Thoracic aorta (tissue), 2 donors: ENCODE measurements at regions not wholly inside any gene's neighbourhood (a gene's known extent, or its start where the extent isn't known, plus 50 kb on each side); places are given as distances from the start of the nearest gene placed in this dataset.

Source experiments
- ATAC-seq: fragments of 150-250 bp; one replicate; pipeline ENCODE4 v1.8.0; 2017; ENCODE audit warnings: low read depth; ENCODE audit not compliant: insufficient number of reproducible peaks, low FRiP score
- DNase-seq: peaks from one replicate; pipeline ENCODE4 v3.0.0-alpha.2; 2020; ENCODE audit warnings: low spot score
- H3K27ac ChIP-seq, 2 donors: fragments of 200-600 bp; sonication (generic); 1 replicate in 1 of 2; 2 replicates in 1 of 2; pipeline ENCODE4 v1.5.1; 2016; ENCODE audit warnings: mild to moderate bottlenecking in 2 of 2, moderate library complexity in 2 of 2
- H3K27me3 ChIP-seq: fragments of 200-600 bp; sonication (generic); replicated peaks from 2 replicates; pipeline ENCODE4 v1.6.0; 2016; ENCODE audit warnings: mild to moderate bottlenecking; ENCODE audit not compliant: insufficient read depth
- H3K36me3 ChIP-seq: fragments of 200-600 bp; sonication (generic); one replicate; pipeline ENCODE4 v1.5.1; 2016
- H3K4me1 ChIP-seq, 2 donors: fragments of 200-600 bp; sonication (generic); 1 replicate in 1 of 2; 2 replicates in 1 of 2; pipeline versions ENCODE4 v1.5.1 to v1.6.0; 2016; ENCODE audit warnings: low read depth in 2 of 2, mild to moderate bottlenecking in 1 of 2; ENCODE audit not compliant: control insufficient read depth in 1 of 2
- H3K4me3 ChIP-seq: fragments of 200-600 bp; sonication (generic); 2 replicates; pipeline ENCODE4 v1.5.1; 2016; ENCODE audit warnings: mild to moderate bottlenecking
- H3K9me3 ChIP-seq: fragments of 200-600 bp; sonication (generic); 2 replicates; pipeline ENCODE4 v1.5.1; 2016
- CTCF ChIP-seq: fragments of 200-600 bp; sonication (generic); IDR thresholded peaks from one replicate; pipeline ENCODE4 v1.5.1; 2019; ENCODE audit warnings: antibody characterized with exemption

- no peaks in the 10 kb centered on the region for H3K27me3 ChIP-seq
- DNase-seq (no peak), ATAC-seq (no peak)
- peaks cover 13 to 19% of the 10 kb centered on the region in 2 donors for H3K4me1 ChIP-seq
- TF ChIP-seq CTCF: no peak
- no peaks in the 10 kb centered on the region for H3K9me3 ChIP-seq
- H3K27ac ChIP-seq: no peak overlapping the region
- H3K36me3 ChIP-seq: no peaks in the 10 kb centered on the region
- H3K4me3 ChIP-seq: no peak overlapping the region
These were observed 92.7 kb upstream of the BOD1 start for GRCh38 chr5:173709145-173709544.

- TF ChIP-seq CTCF: no peak
- no peak for DNase-seq
- H3K36me3 ChIP-seq: no peaks in the 10 kb centered on the region
- H3K9me3 ChIP-seq: no peaks in the 10 kb centered on the region
- H3K4me1 ChIP-seq: peaks cover 13 to 19% of the 10 kb centered on the region in 2 donors
- ATAC-seq: no peak
- H3K27ac ChIP-seq: no peak overlapping the region
- H3K27me3 ChIP-seq: no peaks in the 10 kb centered on the region
- H3K4me3 ChIP-seq: no peak overlapping the region
These were observed 93.3 kb upstream of the BOD1 start for GRCh38 chr5:173709761-173710160.

GRCh38 chr5:173710528-173710927, 94.1 kb upstream of the BOD1 start:
- no peak for DNase-seq
- TF ChIP-seq CTCF: no peak
- no peak overlapping the region for H3K4me3 ChIP-seq

GRCh38 chr5:173711466-173711865, 95.0 kb upstream of the BOD1 start:
- no peak for DNase-seq
- Histone ChIP-seq H3K36me3 (no peaks in the 10 kb centered on the region), H3K27ac (no peak overlapping the region), H3K4me3 (no peak overlapping the region), H3K27me3 (no peaks in the 10 kb centered on the region), H3K4me1 (peaks cover 12 to 15% of the 10 kb centered on the region in 2 donors), H3K9me3 (no peaks in the 10 kb centered on the region)
- TF ChIP-seq CTCF: no peak
- no peak for ATAC-seq

More at GRCh38 chr5:173710528-173710927, 94.1 kb upstream of the BOD1 start:
- Histone ChIP-seq H3K27me3 (no peaks in the 10 kb centered on the region), H3K4me1 (peaks cover 13 to 19% of the 10 kb centered on the region in 2 donors), H3K36me3 (no peaks in the 10 kb centered on the region), H3K27ac (no peak overlapping the region), H3K9me3 (no peaks in the 10 kb centered on the region)
- ATAC-seq: no peak

- H3K27me3 ChIP-seq: no peaks in the 10 kb centered on the region
- no peak for TF ChIP-seq CTCF
- ATAC-seq: no peak
- H3K27ac ChIP-seq: no peak overlapping the region
- H3K4me3 ChIP-seq: no peak overlapping the region
- no peak for DNase-seq
- H3K9me3 ChIP-seq: no peaks in the 10 kb centered on the region
- peaks cover 2% of the 10 kb centered on the region in 2 donors for H3K4me1 ChIP-seq
- H3K36me3 ChIP-seq: no peaks in the 10 kb centered on the region
These were observed 96.2 kb upstream of the BOD1 start for GRCh38 chr5:173712609-173713175.
